ENCODE measurements at regions not wholly inside any gene's neighbourhood (a gene's known extent, or its start where the extent isn't known, plus 50 kb on each side); places are given as distances from the start of the nearest gene placed in this dataset.

GRCh38 chr3:159865041-159865579 lies 123.5 kb upstream of the IL12A start:
- no peak for TF ChIP-seq CTCF (IDR thresholded peaks at IDR 0.05; ENCODE audit: insufficient read depth, low read length, poor library complexity, severe bottlenecking)
- Histone ChIP-seq H3K27me3 (ENCODE audit: control insufficient read depth, insufficient read depth, low read length) (no peaks in the 10 kb centered on the region), H3K4me3 (ENCODE audit: low read depth, low read length) (no peak overlapping the region), H3K36me3 (ENCODE audit: control insufficient read depth, insufficient read depth, low read length) (no peaks in the 10 kb centered on the region)
- no peak for DNase-seq (ENCODE audit: low read depth)

GRCh38 chr3:159866201-159866746 lies 122.4 kb upstream of the IL12A start:
- DNase-seq (ENCODE audit: low read depth), result no peak
- no peaks in the 10 kb centered on the region for H3K27me3 ChIP-seq (ENCODE audit: control insufficient read depth, insufficient read depth, low read length)
- no peak overlapping the region for H3K4me3 ChIP-seq (ENCODE audit: low read depth, low read length)
- no peak for TF ChIP-seq CTCF (IDR thresholded peaks at IDR 0.05; ENCODE audit: insufficient read depth, low read length, poor library complexity, severe bottlenecking)
- H3K36me3 ChIP-seq (ENCODE audit: control insufficient read depth, insufficient read depth, low read length), result no peaks in the 10 kb centered on the region

GRCh38 chr3:159867372-159867771 lies 121.3 kb upstream of the IL12A start:
- TF ChIP-seq CTCF (IDR thresholded peaks at IDR 0.05; ENCODE audit: insufficient read depth, low read length, poor library complexity, severe bottlenecking), result no peak
- Histone ChIP-seq H3K4me3 (ENCODE audit: low read depth, low read length) (no peak overlapping the region), H3K36me3 (ENCODE audit: control insufficient read depth, insufficient read depth, low read length) (no peaks in the 10 kb centered on the region), H3K27me3 (ENCODE audit: control insufficient read depth, insufficient read depth, low read length) (no peaks in the 10 kb centered on the region)
- no peak for DNase-seq (ENCODE audit: low read depth)

GRCh38 chr3:159870723-159871122 lies 117.9 kb upstream of the IL12A start:
- Histone ChIP-seq H3K36me3 (ENCODE audit: control insufficient read depth, insufficient read depth, low read length) (no peaks in the 10 kb centered on the region), H3K27me3 (ENCODE audit: control insufficient read depth, insufficient read depth, low read length) (no peaks in the 10 kb centered on the region), H3K4me3 (ENCODE audit: low read depth, low read length) (no peak overlapping the region)
- no peak for TF ChIP-seq CTCF (IDR thresholded peaks at IDR 0.05; ENCODE audit: insufficient read depth, low read length, poor library complexity, severe bottlenecking)
- DNase-seq (ENCODE audit: low read depth), result no peak

GRCh38 chr3:159872374-159873109 lies 116.1 kb upstream of the IL12A start:
- no peak overlapping the region for H3K4me3 ChIP-seq (ENCODE audit: low read depth, low read length)
- DNase-seq (ENCODE audit: low read depth), result no peak

More at GRCh38 chr3:159872374-159873109, 116.1 kb upstream of the IL12A start:
- no peak for TF ChIP-seq CTCF (IDR thresholded peaks at IDR 0.05; ENCODE audit: insufficient read depth, low read length, poor library complexity, severe bottlenecking)
- Histone ChIP-seq H3K27me3 (ENCODE audit: control insufficient read depth, insufficient read depth, low read length) (no peaks in the 10 kb centered on the region), H3K36me3 (ENCODE audit: control insufficient read depth, insufficient read depth, low read length) (no peaks in the 10 kb centered on the region)
